NOMO-1 treated with dmso at 0.1 percent for 144 hours (cell line): ENCODE measurements at regions not wholly inside any gene's neighbourhood (a gene's known extent, or its start where the extent isn't known, plus 50 kb on each side); places are given as distances from the start of the nearest gene placed in this dataset.

ENCODE experiments used
- DNase-seq: peaks from one replicate; lab custom pipeline; 2025; ENCODE audit not compliant: unreplicated experiment; lab: John Stamatoyannopoulos, UW

DNA sequence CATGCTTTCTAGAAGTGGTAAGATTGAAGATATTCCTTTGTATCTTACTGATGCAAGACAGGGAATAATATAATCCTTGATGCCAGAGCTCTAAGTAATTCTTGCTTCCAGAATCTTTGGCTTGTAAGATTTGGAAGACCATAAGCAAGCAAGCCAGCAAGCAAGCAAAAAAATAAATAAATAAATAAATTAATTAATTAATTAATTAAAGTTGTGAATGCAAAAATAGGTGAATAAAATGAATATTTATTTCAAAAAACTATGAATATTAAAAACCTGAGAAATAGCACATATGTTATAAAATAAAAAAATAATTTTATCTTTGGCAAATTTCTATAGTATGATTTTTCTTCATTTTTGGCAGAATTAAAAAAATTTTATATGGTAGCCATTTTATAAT is 750.2 kb upstream of the ARRDC4 start:
- DNase-seq = no peak

GRCh38 chr15:97215629-97216028 is 744.9 kb upstream of the ARRDC4 start:
- DNase-seq = no peak

- no peak for DNase-seq
Observed at GRCh38 chr15:97224191-97224641, 736.3 kb upstream of the ARRDC4 start.

DNA sequence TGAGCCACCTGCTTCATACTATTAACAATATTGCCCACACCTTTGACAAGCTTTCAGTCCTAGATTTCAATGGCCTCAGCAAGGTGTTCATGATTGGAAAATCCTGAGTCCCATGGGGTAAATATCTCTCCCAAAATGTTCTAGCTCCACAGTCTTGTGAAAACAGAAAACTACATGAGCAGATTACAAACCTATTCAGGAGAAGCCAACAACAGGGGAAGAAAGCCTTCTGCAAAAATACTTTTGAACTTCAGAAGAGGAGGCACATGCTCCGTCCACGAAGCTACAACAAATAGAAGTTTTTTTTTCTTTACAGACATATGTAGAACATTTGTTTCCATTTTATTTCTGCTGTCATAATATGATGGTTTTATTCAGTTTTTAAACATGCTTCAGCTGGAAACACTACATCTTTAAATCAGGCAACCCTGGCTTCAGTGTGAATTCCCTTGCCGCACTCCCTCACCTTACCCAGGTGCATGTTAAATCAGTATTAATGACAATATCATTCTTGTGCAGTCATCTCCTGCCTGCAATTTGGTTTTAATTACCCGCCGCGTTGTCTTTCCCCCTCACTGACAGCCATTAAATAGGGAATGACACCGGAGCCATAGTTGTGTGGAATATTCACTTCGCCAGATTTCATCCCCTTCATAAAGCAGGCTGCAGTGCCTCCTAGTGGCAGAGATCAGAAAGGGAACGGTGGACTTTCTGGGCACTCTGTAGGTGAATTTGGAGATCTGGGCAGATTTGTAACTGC is 725.5 kb upstream of the ARRDC4 start:
- no peak for DNase-seq

DNA sequence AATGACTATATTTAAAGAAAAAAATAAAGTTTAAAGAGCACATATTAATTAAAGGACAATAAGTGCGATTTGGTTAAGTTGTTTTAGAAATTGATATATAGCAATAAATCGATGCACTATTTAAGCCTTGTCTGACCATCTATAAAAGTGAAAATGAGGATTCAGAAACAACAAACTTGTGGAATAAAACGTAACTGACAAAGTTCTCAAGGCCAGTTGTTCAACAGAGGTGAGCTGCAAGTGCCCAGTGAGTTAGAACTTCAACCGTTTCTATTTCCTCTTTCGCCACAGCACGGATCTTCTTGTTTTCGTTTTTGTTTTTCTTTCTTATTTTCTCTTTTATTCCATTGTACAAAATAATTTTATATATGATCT is 724.9 kb upstream of the ARRDC4 start:
- no peak for DNase-seq

- no peak for DNase-seq
Observed at GRCh38 chr15:97236140-97236539, 724.4 kb upstream of the ARRDC4 start.

- no peak for DNase-seq
Observed at GRCh38 chr15:97237160-97237559, 723.3 kb upstream of the ARRDC4 start.

DNA sequence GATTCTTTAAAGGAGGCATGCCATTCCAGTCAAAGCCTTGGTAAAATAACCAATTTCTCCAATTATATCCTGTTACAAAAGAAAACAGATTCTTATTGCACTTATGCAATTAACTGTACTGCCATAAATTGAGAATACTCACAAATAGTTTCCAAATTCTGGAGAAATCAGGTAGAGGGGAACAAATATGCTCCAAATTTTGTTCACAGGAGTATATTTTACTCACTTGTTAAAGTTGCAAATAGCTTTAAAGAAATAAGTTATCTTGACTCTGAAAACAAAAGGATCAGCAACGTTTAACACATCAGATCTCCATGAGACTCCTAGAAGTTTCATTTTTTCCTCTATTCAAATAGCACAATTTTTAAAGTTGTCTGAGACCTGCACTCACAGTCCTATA is 712.1 kb upstream of the ARRDC4 start:
- no peak for DNase-seq

DNA sequence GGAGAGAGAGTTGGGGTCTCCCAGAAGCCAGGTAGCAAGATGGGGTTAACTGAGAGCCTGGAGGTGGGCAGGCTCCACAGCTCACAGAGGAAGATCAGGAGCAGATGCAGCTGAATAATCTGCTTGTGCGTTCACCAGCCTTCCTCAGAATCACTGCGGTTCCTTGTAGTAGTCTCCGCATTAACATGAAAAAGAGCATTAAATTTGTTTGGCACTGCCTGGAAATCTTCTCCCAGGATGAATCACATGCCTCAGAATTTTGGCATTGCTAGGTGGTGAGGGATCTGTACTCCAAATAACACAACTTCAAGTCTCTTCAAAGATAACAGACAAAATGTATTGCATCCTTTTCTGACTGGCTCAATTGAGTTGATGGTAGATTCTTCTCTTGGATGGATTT is 700.6 kb upstream of the ARRDC4 start:
- DNase-seq = no peak

DNA sequence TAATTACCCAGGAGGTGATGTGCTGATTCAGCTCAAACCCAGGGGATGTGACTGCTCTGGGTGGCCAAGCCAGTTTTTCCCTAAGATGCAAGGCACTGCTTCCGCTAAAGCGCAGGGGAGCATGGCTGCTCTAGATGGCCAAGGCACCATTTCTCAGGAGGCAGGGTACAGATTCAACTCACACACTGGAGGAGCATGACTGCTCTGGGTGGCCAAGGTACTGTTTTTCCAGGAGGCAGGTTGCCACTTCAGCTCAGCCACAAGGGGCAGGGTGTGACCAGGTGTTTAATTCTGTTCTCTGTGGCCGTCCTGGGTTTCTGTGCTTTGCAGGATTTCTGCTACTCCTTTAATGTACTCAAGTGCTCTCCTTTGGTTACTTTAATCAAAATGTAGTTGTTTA is 659.3 kb upstream of the ARRDC4 start:
- no peak for DNase-seq

GRCh38 chr15:97316362-97316761 is 644.1 kb upstream of the ARRDC4 start:
- no peak for DNase-seq

DNA sequence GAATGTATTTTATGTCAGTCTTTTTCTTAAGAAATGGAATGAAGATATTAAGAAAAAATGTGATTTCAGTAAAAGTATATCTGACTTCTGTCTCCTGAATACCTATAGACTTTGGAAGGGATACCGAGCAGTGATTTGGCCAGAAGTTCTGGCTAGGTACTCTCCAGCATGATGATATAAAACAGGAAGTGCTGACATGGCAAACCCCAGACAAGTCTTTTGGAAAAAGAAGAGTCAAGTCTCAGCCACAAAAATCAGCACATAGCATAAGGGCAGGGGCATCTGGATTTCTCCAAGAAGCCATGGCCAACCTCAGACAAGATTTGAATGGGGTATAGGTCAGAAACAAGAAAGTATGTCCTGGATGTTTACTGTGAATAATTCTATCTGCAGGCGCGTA is 643.3 kb upstream of the ARRDC4 start:
- no peak for DNase-seq

DNA sequence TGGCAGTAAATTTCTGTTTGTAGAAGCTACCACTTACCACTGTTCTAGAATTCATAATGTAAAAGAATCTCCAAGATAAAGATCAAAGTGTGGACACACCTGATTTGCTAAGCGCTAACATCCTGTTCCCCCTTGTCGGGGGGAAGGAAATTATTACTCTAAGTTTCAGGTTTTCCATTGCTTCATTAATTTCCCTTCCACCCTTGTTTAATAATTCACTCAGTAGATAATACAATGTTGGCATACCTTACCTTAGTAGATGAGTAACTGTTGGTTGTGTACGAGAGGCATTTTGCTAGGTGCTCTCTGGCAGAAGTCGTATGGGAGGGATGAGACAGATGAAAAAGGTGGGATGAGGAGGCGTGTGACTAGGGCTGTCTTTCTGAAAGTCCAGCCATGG is 641.2 kb upstream of the ARRDC4 start:
- no peak for DNase-seq

DNA sequence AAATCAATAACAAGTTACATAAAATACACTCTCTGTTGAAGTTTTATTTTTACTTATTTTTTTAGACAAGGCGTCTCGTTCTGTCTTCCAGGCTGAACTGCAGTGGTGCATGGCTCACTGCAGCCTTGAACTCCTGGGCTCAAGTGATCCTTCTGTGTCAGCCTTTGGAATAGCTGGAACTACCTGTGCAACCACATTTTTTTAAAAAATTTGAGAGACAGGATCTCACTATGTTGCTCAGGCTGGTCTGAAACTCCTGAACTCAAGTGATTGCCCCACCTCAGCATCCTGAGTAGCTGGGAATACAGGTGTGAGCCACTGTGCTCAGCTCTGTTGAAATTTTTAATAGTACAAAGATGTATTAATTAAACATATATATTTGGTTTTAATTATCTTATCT is 614.3 kb upstream of the ARRDC4 start:
- DNase-seq = no peak

DNA sequence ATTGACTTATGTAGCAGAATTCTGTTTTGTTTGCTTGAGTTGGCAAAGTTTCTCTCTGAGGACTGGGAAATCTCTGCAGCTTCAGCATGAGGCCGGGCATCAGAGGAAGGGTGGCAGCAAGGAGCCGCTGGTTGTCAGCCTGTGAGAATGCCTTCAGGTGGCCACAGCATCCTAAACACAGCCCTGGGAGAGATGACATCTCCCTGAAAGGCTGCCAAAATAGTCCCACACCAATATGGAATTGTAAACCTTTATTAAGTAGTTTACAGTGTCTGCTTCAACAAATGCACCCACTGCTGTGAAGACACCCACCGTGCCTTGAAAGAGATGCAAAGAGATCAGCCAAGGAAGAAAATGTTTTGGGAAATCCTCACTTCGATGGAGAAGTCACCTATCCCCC is 609.7 kb upstream of the ARRDC4 start:
- no peak for DNase-seq

GRCh38 chr15:97383516-97383915 is 577.0 kb upstream of the ARRDC4 start:
- no peak for DNase-seq

GRCh38 chr15:97386940-97387339 is 573.6 kb upstream of the ARRDC4 start:
- no peak for DNase-seq

DNA sequence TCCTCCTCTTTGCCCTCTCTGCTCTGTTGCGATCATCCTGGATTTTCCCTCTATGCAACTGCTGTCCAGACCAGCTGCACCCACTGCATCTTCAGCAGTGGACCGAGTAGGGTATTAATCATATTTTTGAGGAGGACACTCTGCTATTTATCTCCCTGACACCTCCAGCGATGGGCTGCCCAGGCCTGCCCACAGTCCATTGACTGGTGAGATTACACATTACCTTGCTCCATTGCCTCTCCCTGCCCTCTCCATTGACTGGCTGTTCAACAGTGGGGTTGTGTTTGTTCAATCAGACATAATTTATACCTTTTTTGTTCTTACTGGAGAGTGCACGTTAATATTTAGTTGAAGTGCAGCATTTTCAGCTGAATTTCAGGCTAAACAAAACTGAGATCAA is 559.3 kb upstream of the ARRDC4 start:
- DNase-seq = no peak

GRCh38 chr15:97401970-97402369 is 558.5 kb upstream of the ARRDC4 start:
- no peak for DNase-seq

DNA sequence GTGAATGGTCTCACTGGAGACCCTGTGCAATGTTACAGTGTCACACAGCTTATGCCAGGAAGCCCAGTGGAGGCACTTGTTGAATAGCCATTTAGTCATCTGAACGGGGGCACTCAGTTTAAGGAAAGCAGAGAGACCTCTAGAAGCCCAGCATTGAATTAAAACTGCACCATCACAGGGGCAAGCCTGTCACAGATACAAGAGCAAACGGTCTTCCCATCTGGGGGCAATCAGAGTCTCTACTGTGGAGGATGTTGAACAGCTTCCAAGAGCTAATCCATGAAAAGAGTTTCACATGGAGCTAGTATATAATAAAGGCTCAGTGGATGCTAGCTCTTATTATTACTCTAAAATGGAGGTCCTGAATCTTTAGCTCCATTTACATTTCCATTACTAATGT is 553.7 kb upstream of the ARRDC4 start:
- no peak for DNase-seq

DNA sequence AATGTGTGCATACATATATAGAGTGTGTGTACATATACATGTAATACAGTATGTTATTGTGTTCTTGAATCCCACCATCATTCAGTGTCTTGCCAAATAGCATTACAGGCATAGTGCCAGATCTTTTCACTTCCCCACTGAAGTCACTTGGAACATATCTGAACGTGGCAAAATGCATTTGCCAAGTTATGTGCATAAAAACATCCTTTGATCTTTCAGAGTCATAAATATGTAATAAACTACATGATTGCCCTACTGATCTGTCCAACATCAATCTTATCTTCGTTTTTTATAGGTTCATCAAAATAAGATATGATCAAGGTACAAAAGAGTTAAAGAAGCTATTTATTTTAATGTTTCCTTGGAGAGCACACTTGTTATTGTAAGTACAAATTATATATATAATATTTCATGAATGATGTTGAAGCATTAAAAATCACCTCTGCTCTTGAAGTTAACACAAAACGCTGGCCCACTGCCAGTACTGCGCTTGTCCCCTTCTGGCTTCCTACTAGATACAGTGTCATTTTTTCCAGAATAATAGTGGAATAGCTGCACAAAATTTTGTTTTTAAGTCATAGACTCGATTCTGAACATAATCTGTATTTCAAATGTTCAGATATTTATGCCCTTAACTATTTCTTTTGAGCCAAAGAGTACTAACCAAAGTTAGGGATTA is 549.5 kb upstream of the ARRDC4 start:
- DNase-seq = no peak

- DNase-seq = no peak
Observed at GRCh38 chr15:97420130-97420529, 540.4 kb upstream of the ARRDC4 start.

GRCh38 chr15:97425596-97425995 is 534.9 kb upstream of the ARRDC4 start:
- DNase-seq = no peak
